ENCODE measurements at regions not wholly inside any gene's neighbourhood (a gene's known extent, or its start where the extent isn't known, plus 50 kb on each side); places are given as distances from the start of the nearest gene placed in this dataset.
"Not testable (repeated sequence)": the region's sequence is repeated elsewhere in the genome, so short reads cannot be mapped to it uniquely, and the experiment has no call there.

- DNase-seq = no peak
Observed at GRCh38 chr9:71268871-71269635, 147.6 kb upstream of the TRPM3 start.

- no peak for DNase-seq
Observed at GRCh38 chr9:71263451-71263850, 142.0 kb upstream of the TRPM3 start.

GRCh38 chr9:71260419-71260818 lies 139.0 kb upstream of the TRPM3 start:
- DNase-seq = not testable (repeated sequence)

GRCh38 chr9:71254592-71255277 lies 133.3 kb upstream of the TRPM3 start:
- DNase-seq = no peak

DNA sequence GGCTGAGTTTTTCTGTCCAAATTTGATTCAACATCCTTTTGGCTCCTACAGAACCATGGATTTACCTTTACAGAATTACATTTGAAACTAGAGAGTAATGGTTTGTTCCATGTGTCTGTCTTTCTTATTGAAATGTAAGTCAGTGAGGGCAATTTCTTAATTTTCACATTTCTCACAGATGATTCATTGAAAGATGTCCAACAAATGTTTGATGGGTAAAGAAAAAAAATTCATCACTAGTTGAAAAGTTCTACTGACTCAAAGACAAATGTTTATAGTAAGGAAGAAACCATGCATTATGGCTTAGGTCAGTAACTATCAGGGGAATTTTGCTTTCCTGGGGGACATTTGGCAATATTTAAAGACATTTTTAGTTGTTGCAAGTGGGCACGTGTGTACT lies 131.6 kb upstream of the TRPM3 start:
- no peak for DNase-seq

DNA sequence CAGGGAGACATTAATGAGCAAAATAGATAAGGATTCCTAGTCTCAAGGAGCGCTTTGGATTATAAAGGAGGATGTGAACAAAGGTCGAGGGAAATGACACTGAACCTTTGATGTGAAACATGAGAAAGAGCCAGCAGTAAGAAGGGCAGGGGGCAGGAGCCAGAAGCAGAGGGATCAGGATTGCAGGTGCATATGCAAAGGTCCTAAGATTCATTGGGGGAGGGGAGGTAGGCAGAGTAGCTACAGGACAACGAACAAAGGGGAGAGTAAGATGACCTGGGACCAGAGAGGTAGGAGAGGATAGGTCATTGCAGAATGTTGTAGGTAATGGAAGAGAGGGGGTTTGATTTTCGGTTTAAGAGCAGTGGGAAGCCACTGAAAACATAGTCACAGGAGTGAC lies 129.2 kb upstream of the TRPM3 start:
- no peak for DNase-seq

- DNase-seq = no peak
Observed at GRCh38 chr9:71249729-71250317, 128.4 kb upstream of the TRPM3 start.

- DNase-seq = no peak
Observed at GRCh38 chr9:71245651-71246050, 124.2 kb upstream of the TRPM3 start.

- no peak for DNase-seq
Observed at GRCh38 chr9:71243951-71244350, 122.5 kb upstream of the TRPM3 start.

GRCh38 chr9:71242081-71242480 lies 120.7 kb upstream of the TRPM3 start:
- DNase-seq = no peak

GRCh38 chr9:71237051-71237450 lies 115.6 kb upstream of the TRPM3 start:
- DNase-seq = no peak

- no peak for DNase-seq
Observed at GRCh38 chr9:71233646-71234045, 112.2 kb upstream of the TRPM3 start.

- no peak for DNase-seq
Observed at GRCh38 chr9:71223953-71224538, 102.6 kb upstream of the TRPM3 start.

GRCh38 chr9:71218774-71219173 lies 97.4 kb upstream of the TRPM3 start:
- DNase-seq = no peak

GRCh38 chr9:71213633-71214032 lies 92.2 kb upstream of the TRPM3 start:
- DNase-seq = no peak

- DNase-seq = no peak
Observed at GRCh38 chr9:71210326-71210725, 88.9 kb upstream of the TRPM3 start.

- no peak for DNase-seq
Observed at GRCh38 chr9:71209890-71210289, 88.5 kb upstream of the TRPM3 start.

DNA sequence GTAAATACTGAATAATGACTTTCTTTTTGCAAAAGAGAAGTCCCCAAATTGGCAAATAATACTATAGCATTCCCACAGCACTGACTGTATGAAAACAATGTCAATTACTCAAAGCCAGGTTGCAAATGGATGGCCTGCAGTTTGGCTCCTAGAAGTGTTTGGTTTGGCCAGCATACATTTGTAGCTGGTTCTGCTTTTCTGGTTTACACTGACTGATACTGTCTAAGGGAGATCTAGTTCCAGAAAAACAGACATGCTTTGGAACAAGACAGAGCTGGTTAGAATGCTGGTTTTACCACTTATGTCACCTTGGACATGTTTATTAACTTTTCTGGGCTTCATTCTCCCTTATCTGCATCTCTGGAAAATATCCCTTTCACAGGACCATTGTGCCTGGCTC lies 81.5 kb upstream of the TRPM3 start:
- no peak for DNase-seq

- DNase-seq = no peak
Observed at GRCh38 chr9:71191708-71192107, 70.3 kb upstream of the TRPM3 start.

DNA sequence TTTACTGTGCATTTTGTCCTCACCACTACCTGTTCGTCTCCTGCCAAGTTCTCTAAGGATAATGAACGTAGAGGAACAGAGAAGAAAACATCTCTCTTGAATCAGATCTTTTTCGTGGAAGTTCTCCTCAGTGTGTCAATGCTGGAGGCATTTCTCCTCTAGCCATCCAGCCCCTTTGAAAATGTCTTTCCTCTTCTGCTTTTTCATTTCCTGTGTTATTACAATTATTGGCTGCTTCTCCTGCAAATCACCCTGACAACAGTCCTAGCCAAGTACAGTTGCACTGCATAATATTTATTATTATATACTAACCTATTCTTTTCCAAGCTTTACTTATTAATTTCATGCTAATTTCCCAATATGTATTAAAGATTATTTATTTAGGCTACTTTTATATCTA lies 61.8 kb upstream of the TRPM3 start:
- no peak for DNase-seq

DNA sequence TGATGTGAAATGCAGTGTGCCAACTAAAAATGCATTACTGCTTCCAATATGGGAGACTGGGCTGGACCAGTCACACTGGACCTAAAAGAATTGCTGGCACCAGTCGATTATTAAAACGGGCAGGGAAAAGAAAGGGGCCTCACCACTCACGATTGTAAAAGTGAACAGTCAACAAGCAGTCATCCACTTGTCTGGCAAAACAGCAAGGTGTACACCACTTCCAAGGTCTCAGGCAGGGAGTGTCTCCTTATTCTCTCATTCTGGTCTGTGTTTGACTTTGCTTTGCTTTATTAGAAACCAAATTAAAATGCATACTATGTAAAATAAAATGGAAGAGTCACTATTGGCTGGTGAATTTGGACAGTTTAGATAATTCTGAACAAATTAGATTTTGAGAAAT lies 57.8 kb upstream of the TRPM3 start:
- DNase-seq = no peak

DNA sequence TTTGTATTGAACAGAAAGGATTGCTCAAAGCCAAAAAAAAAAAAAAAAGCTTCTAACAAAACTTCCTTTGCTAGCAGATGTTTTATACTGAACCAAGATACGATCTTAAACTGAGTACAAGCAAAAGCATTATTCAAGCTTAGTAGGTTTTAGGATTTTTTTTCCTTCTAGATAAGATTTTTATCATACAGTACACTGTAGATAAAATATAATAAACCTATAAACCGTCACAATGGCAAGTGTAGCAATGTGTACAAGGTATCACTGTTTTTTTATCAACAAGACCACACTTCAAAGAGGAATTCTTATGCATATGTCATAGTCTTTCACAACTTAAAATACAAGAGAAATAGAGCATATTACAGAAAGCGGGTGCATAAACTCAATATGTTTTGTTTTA lies 56.5 kb upstream of the TRPM3 start:
- no peak for DNase-seq

- no peak for DNase-seq
Observed at GRCh38 chr9:71171517-71171916, 50.1 kb upstream of the TRPM3 start.
